Fibroblast of villous mesenchyme (primary cell): ENCODE measurements at regions not wholly inside any gene's neighbourhood (a gene's known extent, or its start where the extent isn't known, plus 50 kb on each side); places are given as distances from the start of the nearest gene placed in this dataset.

Experiments
- DNase-seq: peaks from one replicate; pipeline ENCODE4 v3.0.0-alpha.2; 2010; ENCODE audit warnings: low read depth
- H3K4me3 ChIP-seq: 2 replicates; pipeline ENCODE4 v1.5.1; 2011; ENCODE audit warnings: low read depth, mild to moderate bottlenecking, low read length
- CTCF ChIP-seq: IDR thresholded peaks from 2 replicates; pipeline ENCODE4 v1.5.1; 2012; ENCODE audit warnings: low read depth, mild to moderate bottlenecking, low read length; ENCODE audit not compliant: insufficient read depth

GRCh38 chr1:47629201-47629600 lies 191.4 kb downstream of the FOXD2 start:
- no peak for TF ChIP-seq CTCF

GRCh38 chr1:47630346-47630745 lies 192.5 kb downstream of the FOXD2 start:
- H3K4me3 ChIP-seq: no peak overlapping the region

More at GRCh38 chr1:47629201-47629600, 191.4 kb downstream of the FOXD2 start:
- H3K4me3 ChIP-seq: no peak overlapping the region
- DNase-seq: no peak

GRCh38 chr1:47631411-47631995 lies 193.7 kb downstream of the FOXD2 start:
- DNase-seq: no peak
- no peak for TF ChIP-seq CTCF
- no peak overlapping the region for H3K4me3 ChIP-seq

More at GRCh38 chr1:47630346-47630745, 192.5 kb downstream of the FOXD2 start:
- DNase-seq: no peak
- TF ChIP-seq CTCF: no peak

- no peak overlapping the region for H3K4me3 ChIP-seq
- TF ChIP-seq CTCF: no peak
- DNase-seq: no peak
These were observed 197.3 kb downstream of the FOXD2 start for GRCh38 chr1:47635111-47635510.

GRCh38 chr1:47635597-47635996 lies 197.8 kb downstream of the FOXD2 start:
- no peak overlapping the region for H3K4me3 ChIP-seq
- no peak for DNase-seq
- TF ChIP-seq CTCF: no peak

- DNase-seq: no peak
- TF ChIP-seq CTCF: no peak
- no peak overlapping the region for H3K4me3 ChIP-seq
These were observed 199.4 kb downstream of the FOXD2 start for GRCh38 chr1:47637111-47637685.

GRCh38 chr1:47638240-47638639 lies 200.4 kb downstream of the FOXD2 start:
- no peak for DNase-seq
- H3K4me3 ChIP-seq: no peak overlapping the region
- TF ChIP-seq CTCF: no peak
